Neural crest cell (in vitro differentiated cells): ENCODE measurements at regions not wholly inside any gene's neighbourhood (a gene's known extent, or its start where the extent isn't known, plus 50 kb on each side); places are given as distances from the start of the nearest gene placed in this dataset.
"Not testable (repeated sequence)": the region's sequence is repeated elsewhere in the genome, so short reads cannot be mapped to it uniquely, and the experiment has no call there.

Source experiments
- DNase-seq: peaks from one replicate; pipeline ENCODE4 v3.0.0; 2021; ENCODE audit warnings: low read depth, mixed read lengths, low spot score
- H3K27ac Mint-ChIP-seq: one replicate; pipeline ENCODE4 v1.8.0; 2021; ENCODE audit warnings: mild to moderate bottlenecking, mixed read lengths; ENCODE audit not compliant: unreplicated experiment
- H3K27me3 Mint-ChIP-seq: 2 replicates; pipeline ENCODE4 v1.8.0; 2021; ENCODE audit warnings: low read depth, mild to moderate bottlenecking, mixed read lengths
- H3K36me3 Mint-ChIP-seq: 2 replicates; pipeline ENCODE4 v1.8.0; 2021; ENCODE audit warnings: low read depth, mild to moderate bottlenecking, mixed read lengths
- H3K4me1 Mint-ChIP-seq: 2 replicates; pipeline ENCODE4 v1.8.0; 2021; ENCODE audit warnings: mixed read lengths
- H3K4me3 Mint-ChIP-seq: one replicate; pipeline ENCODE4 v1.8.0; 2021; ENCODE audit warnings: mild to moderate bottlenecking, mixed read lengths
- H3K9me3 Mint-ChIP-seq: 2 replicates; pipeline ENCODE4 v1.8.0; 2021; ENCODE audit warnings: mixed read lengths
- TF ChIP-seq, protein P1 (sequence below): fragments of 200-600 bp; sonication (generic); conservative IDR thresholded peaks from 2 replicates; pipeline ENCODE4 v1.5.0; 2021; ENCODE audit warnings: antibody characterized with exemption, mild to moderate bottlenecking

GRCh38 chr9:2385746-2386145 lies 235.8 kb upstream of the VLDLR start:
- DNase-seq: no peak
- Mint-ChIP-seq H3K9me3 (peaks cover 9% of the 10 kb centered on the region), H3K27ac (no peak overlapping the region), H3K4me1 (peaks cover 15% of the 10 kb centered on the region), H3K4me3 (no peak overlapping the region), H3K36me3 (peaks cover 4% of the 10 kb centered on the region), H3K27me3 (no peaks in the 10 kb centered on the region)
- TF ChIP-seq, protein P1, sequence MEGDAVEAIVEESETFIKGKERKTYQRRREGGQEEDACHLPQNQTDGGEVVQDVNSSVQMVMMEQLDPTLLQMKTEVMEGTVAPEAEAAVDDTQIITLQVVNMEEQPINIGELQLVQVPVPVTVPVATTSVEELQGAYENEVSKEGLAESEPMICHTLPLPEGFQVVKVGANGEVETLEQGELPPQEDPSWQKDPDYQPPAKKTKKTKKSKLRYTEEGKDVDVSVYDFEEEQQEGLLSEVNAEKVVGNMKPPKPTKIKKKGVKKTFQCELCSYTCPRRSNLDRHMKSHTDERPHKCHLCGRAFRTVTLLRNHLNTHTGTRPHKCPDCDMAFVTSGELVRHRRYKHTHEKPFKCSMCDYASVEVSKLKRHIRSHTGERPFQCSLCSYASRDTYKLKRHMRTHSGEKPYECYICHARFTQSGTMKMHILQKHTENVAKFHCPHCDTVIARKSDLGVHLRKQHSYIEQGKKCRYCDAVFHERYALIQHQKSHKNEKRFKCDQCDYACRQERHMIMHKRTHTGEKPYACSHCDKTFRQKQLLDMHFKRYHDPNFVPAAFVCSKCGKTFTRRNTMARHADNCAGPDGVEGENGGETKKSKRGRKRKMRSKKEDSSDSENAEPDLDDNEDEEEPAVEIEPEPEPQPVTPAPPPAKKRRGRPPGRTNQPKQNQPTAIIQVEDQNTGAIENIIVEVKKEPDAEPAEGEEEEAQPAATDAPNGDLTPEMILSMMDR: no peak

DNA sequence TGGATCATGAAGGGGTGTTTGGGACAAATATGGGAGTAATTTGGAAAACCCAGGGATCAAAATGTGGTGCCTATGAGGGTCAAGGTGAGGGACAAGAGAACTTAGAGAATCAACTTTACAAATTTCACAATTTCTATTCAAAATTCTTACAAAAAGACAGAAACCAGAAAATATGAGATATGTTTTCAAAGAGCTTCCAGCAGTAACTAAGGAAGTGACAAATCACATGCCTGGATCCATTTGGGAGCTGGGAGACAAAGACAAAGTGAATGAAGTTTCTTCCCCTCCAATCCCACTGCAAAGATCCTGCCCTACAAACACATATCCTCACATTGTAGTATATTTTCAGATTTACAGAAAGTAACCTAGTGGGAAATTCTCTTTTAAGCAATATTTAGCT lies 235.0 kb upstream of the VLDLR start:
- Mint-ChIP-seq H3K4me1 (peaks cover 15% of the 10 kb centered on the region), H3K36me3 (peaks cover 4% of the 10 kb centered on the region), H3K27me3 (no peaks in the 10 kb centered on the region), H3K27ac (no peak overlapping the region), H3K4me3 (no peak overlapping the region), H3K9me3 (peaks cover 9% of the 10 kb centered on the region)
- TF ChIP-seq, protein P1: no peak
- no peak for DNase-seq

- Mint-ChIP-seq H3K9me3 (peaks cover 9% of the 10 kb centered on the region), H3K4me1 (peaks cover 15% of the 10 kb centered on the region), H3K4me3 (no peak overlapping the region), H3K36me3 (peaks cover 4% of the 10 kb centered on the region), H3K27me3 (no peaks in the 10 kb centered on the region), H3K27ac (no peak overlapping the region)
- TF ChIP-seq, protein P1: no peak
- DNase-seq: no peak
Measured at GRCh38 chr9:2387166-2387565, 234.4 kb upstream of the VLDLR start.

- Mint-ChIP-seq H3K36me3 (peaks cover 4% of the 10 kb centered on the region), H3K9me3 (peaks cover 11% of the 10 kb centered on the region), H3K4me3 (no peak overlapping the region), H3K4me1 (peaks cover 15% of the 10 kb centered on the region), H3K27ac (no peak overlapping the region), H3K27me3 (no peaks in the 10 kb centered on the region)
- TF ChIP-seq, protein P1: no peak
- no peak for DNase-seq
Measured at GRCh38 chr9:2389404-2389803, 232.2 kb upstream of the VLDLR start.

DNA sequence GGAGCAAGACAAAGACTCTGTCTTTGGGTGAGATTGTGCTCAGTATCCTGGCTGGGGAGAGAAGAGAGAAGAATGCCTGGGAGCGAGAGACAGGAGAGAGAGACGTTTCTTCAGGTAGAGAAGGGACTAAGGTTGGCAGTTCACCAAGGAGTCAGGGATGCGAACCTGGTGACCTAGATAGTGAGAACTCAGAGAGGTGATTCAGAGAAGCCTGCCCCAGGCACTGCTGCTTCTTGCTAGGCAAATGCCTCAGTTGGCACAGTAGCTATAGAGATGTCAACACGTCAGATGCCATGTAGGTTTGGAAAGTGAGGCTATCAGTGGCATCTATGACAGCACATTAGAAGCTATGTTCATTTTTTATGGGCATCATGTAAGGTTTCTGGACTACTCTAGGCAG lies 231.6 kb upstream of the VLDLR start:
- H3K9me3 Mint-ChIP-seq: peaks cover 14% of the 10 kb centered on the region

DNA sequence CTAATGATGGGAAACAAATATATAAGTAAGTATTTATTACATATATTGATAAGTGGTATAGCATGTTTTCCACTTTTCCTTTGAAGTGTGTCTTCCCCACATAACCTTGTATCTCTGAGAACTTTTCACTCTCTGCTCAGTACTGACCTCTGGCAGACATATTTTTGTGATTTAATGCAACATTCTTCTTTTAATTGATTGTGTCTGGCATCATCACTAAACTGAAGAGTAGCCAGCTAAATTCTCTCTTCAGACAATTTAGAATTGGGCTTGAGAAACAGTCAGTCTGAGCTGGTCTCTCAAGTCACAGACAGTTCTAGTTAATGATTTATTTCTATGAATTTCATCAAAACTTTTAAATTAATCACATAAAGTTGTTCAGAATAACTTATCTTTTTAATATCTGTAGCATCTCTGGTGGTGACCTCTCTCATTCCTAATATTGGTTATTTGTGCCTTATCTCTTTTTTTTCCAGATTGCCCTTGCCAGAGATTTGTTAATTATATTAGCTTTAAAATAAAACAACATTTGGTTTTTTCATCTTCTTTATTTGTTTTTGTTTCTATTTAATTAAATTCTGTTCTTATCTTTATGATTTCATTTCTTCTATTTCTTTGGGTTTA lies 230.0 kb upstream of the VLDLR start:
- not testable (repeated sequence) for DNase-seq, H3K4me3 Mint-ChIP-seq, H3K27ac Mint-ChIP-seq, H3K36me3 Mint-ChIP-seq, H3K27me3 Mint-ChIP-seq
- Mint-ChIP-seq H3K4me1 (peaks cover 11% of the 10 kb centered on the region), H3K9me3 (peaks cover 14% of the 10 kb centered on the region)

More for the DNA sequence above, 231.6 kb upstream of the VLDLR start:
- TF ChIP-seq, protein P1: no peak
- Mint-ChIP-seq H3K4me3 (no peak overlapping the region), H3K4me1 (peaks cover 11% of the 10 kb centered on the region), H3K27me3 (no peaks in the 10 kb centered on the region), H3K36me3 (peaks cover 4% of the 10 kb centered on the region), H3K27ac (no peak overlapping the region)
- DNase-seq: no peak

DNA sequence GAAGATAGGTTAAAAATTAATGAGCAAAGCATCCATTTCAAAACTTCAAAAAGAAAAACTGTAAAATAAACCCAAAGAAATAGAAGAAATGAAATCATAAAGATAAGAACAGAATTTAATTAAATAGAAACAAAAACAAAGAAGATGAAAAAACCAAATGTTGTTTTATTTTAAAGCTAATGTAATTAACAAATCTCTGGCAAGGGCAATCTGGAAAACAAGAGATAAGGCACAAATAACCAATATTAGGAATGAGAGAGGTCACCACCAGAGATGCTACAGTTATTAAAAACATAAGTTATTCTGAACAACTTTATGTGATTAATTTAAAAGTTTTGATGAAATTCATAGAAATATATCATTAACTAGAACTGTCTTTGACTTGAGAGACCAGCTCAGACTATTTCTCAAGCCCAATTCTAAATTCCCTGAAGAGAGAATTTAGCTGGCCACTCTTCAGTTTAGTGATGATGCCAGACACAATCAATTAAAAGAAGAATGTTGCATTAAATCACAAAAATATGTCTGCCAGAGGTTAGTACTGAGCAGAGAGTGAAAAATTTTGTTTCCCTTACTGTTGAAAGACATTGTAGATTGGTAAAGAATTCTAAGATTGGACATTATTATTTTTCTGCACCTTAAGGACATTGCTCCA lies 227.4 kb upstream of the VLDLR start:
- DNase-seq, H3K27ac Mint-ChIP-seq, H3K27me3 Mint-ChIP-seq, H3K4me1 Mint-ChIP-seq, H3K4me3 Mint-ChIP-seq, H3K9me3 Mint-ChIP-seq, H3K36me3 Mint-ChIP-seq: not testable (repeated sequence)
